HepG2 (cell line): ENCODE measurements at regions not wholly inside any gene's neighbourhood (a gene's known extent, or its start where the extent isn't known, plus 50 kb on each side); places are given as distances from the start of the nearest gene placed in this dataset.

Experiments used
- AHR ChIP-seq: IDR thresholded peaks from 2 replicates; pipeline ENCODE4 v1.6.1; 2018; ENCODE audit warnings: missing genetic modification reagents, missing compliant biosample characterization
- BRCA1 ChIP-seq: sonication (generic); formaldehyde crosslinking; IDR thresholded peaks from 2 replicates; pipeline ENCODE4 v1.4.0; 2020; ENCODE audit warnings: missing genetic modification reagents
- CBX5 ChIP-seq: sonication (generic); formaldehyde crosslinking; IDR thresholded peaks from 2 replicates; pipeline ENCODE4 v1.4.0; 2020; ENCODE audit warnings: missing genetic modification reagents, borderline replicate concordance
- FOXJ3 ChIP-seq: sonication (generic); formaldehyde crosslinking; IDR thresholded peaks from 2 replicates; pipeline ENCODE4 v1.4.0; 2020; ENCODE audit warnings: missing genetic modification reagents, mild to moderate bottlenecking, borderline replicate concordance
- HDAC6 ChIP-seq: fragments of 200-600 bp; sonication (generic); IDR thresholded peaks from 2 replicates; pipeline ENCODE4 v1.7.0; 2017; ENCODE audit warnings: mild to moderate bottlenecking, antibody characterized with exemption, low read length, low read depth
- HHEX ChIP-seq: IDR thresholded peaks from 2 replicates; pipeline ENCODE4 v1.6.1; 2016; ENCODE audit warnings: control low read depth
- JUNB ChIP-seq: sonication (generic); formaldehyde crosslinking; IDR thresholded peaks from 2 replicates; pipeline ENCODE4 v1.8.0; 2022; ENCODE audit warnings: missing genetic modification reagents, mild to moderate bottlenecking, borderline replicate concordance
- KDM4B ChIP-seq: sonication (generic); formaldehyde crosslinking; IDR thresholded peaks from 2 replicates; pipeline ENCODE4 v1.4.0; 2020; ENCODE audit warnings: missing genetic modification reagents
- LCORL ChIP-seq, 2 experiments: fragments of 450-650 bp in 1 of 2; sonication (generic) in 1 of 2; formaldehyde crosslinking in 1 of 2; IDR thresholded peaks; 2 replicates each; pipeline versions ENCODE4 v1.5.0 to v1.6.1; 2017 to 2020; ENCODE audit warnings: antibody characterized with exemption in 1 of 2, missing genetic modification reagents in 1 of 2
- MIER3 ChIP-seq: IDR thresholded peaks from 2 replicates; pipeline ENCODE4 v1.6.1; 2016; ENCODE audit warnings: missing compliant biosample characterization, borderline replicate concordance
- MXI1 ChIP-seq: IDR thresholded peaks from 3 replicates; pipeline ENCODE4 v1.6.1; 2012; ENCODE audit warnings: low read depth, low read length, inconsistent platforms, borderline replicate concordance
- NCOA5 ChIP-seq: sonication (generic); formaldehyde crosslinking; IDR thresholded peaks from 2 replicates; pipeline ENCODE4 v1.4.0; 2020; ENCODE audit warnings: missing genetic modification reagents
- RARA ChIP-seq: IDR thresholded peaks from 2 replicates; pipeline ENCODE4 v1.6.1; 2016; ENCODE audit warnings: missing genetic modification reagents, missing compliant biosample characterization
- RFXANK ChIP-seq: IDR thresholded peaks from 2 replicates; pipeline ENCODE4 v1.6.1; 2016
- SETDB1 ChIP-seq: sonication (generic); formaldehyde crosslinking; IDR thresholded peaks from 2 replicates; pipeline ENCODE4 v1.5.1; 2020; ENCODE audit warnings: missing genetic modification reagents, mild to moderate bottlenecking, borderline replicate concordance
- SIX1 ChIP-seq: sonication (generic); formaldehyde crosslinking; IDR thresholded peaks from 2 replicates; pipeline ENCODE4 v1.4.0; 2020; ENCODE audit warnings: missing genetic modification reagents, borderline replicate concordance
- SRF ChIP-seq: IDR thresholded peaks from 2 replicates; pipeline ENCODE4 v1.6.1; 2011; ENCODE audit warnings: mild to moderate bottlenecking, low read depth, low read length, moderate library complexity
- ZBTB21 ChIP-seq: sonication (generic); formaldehyde crosslinking; IDR thresholded peaks from 2 replicates; pipeline ENCODE4 v1.4.0; 2020; ENCODE audit warnings: missing genetic modification reagents
- ZIK1 ChIP-seq: sonication (generic); formaldehyde crosslinking; IDR thresholded peaks from 2 replicates; pipeline ENCODE4 v1.5.0; 2020; ENCODE audit warnings: mild to moderate bottlenecking, low read depth, missing genetic modification reagents, borderline replicate concordance
- ZNF205 ChIP-seq: IDR thresholded peaks from 2 replicates; pipeline ENCODE4 v1.6.1; 2018; ENCODE audit warnings: missing biosample characterization, missing genetic modification reagents
- ZNF224 ChIP-seq: sonication (generic); formaldehyde crosslinking; IDR thresholded peaks from 2 replicates; pipeline ENCODE4 v1.5.0; 2020; ENCODE audit warnings: mild to moderate bottlenecking, missing genetic modification reagents
- ZNF234 ChIP-seq: sonication (generic); formaldehyde crosslinking; conservative IDR thresholded peaks from 2 replicates; pipeline ENCODE4 v1.5.1; 2020; ENCODE audit warnings: mild to moderate bottlenecking, missing genetic modification reagents
- ZNF382 ChIP-seq: sonication (generic); formaldehyde crosslinking; IDR thresholded peaks from 2 replicates; pipeline ENCODE4 v1.5.0; 2020; ENCODE audit warnings: missing genetic modification reagents, mild to moderate bottlenecking, borderline replicate concordance
- ZNF501 ChIP-seq: sonication (generic); formaldehyde crosslinking; IDR thresholded peaks from 2 replicates; pipeline ENCODE4 v1.5.1; 2020; ENCODE audit warnings: mild to moderate bottlenecking, moderate library complexity, missing genetic modification reagents
- ZNF552 ChIP-seq: sonication (generic); formaldehyde crosslinking; IDR thresholded peaks from 2 replicates; pipeline ENCODE4 v1.9.0; 2022; ENCODE audit warnings: missing genetic modification reagents, mild to moderate bottlenecking, borderline replicate concordance
- ZNF776 ChIP-seq: sonication (generic); formaldehyde crosslinking; IDR thresholded peaks from 2 replicates; pipeline ENCODE4 v1.4.0; 2020; ENCODE audit warnings: mild to moderate bottlenecking, missing genetic modification reagents
- ZSCAN12 ChIP-seq: sonication (generic); formaldehyde crosslinking; IDR thresholded peaks from 2 replicates; pipeline ENCODE4 v1.9.0; 2021; ENCODE audit warnings: mild to moderate bottlenecking, missing genetic modification reagents
- TF ChIP-seq, protein P1 (sequence below): sonication (generic); formaldehyde crosslinking; IDR thresholded peaks from 2 replicates; pipeline ENCODE4 v1.5.0; 2020; ENCODE audit warnings: missing genetic modification reagents
- TF ChIP-seq, protein P2 (sequence below): sonication (generic); formaldehyde crosslinking; conservative IDR thresholded peaks from 2 replicates; pipeline ENCODE4 v1.5.0; 2020; ENCODE audit warnings: missing genetic modification reagents

DNA sequence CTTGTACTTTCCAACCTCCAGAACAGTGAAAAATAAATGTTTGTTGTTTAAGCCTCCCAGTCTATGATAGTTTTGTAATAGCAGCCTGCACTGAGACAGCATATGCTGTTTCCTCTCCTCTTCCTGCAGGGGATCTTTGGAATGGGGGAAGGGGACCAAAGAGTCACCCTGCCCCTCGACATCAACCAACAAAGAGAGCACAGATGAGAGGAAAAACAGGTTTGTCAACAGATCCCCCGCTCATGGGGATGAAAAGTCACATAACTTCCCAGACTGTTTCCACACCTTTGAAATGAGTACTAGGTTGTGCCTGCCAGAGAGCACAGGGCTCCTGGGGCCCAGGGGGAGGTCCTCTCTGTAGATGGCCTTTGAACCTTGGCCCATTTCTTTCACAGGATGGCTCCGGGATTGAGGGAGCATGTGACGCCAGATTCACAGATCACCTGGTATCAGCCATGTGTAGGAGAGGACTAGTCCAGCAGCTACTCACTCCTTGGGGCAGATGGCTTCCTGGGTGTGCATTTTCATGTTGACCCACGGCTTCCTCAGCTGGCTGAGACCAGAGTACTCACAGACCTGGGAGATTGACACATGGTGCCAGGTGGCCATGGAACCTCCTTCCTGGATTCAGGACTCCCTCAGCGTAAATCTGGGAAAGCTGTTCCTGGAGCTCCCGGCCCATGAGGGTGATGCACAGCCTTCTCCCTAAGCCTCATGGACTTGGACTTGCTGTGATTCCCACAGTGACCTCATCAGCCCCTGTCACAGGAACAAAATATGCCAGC, 125.6 kb downstream of the CXCL12 start (continued):
- peak; percentile 67; the same call in 1 of the 2 replicates for TF ChIP-seq ZNF552
- peak; percentile 70; the same call in 1 of the 2 replicates for TF ChIP-seq HHEX (CRISPR knock-in tag)
- TF ChIP-seq JUNB (CRISPR knock-in tag): no peak
- peak; percentile 95; the same call in 1 of the 2 replicates for TF ChIP-seq FOXJ3
- TF ChIP-seq ZIK1 (CRISPR knock-in tag): 0 out of 2 replicates have a peak, but pooled peaks have one; percentile 45
- peak; percentile 92; the same call in 1 of the 2 replicates for TF ChIP-seq MIER3 (CRISPR knock-in tag)
- peak; percentile 77; the same call in 1 of the 2 replicates for TF ChIP-seq ZBTB21 (CRISPR knock-in tag)
- TF ChIP-seq RARA (CRISPR knock-in tag): peak; percentile 97
- no peak for TF ChIP-seq HDAC6
- peak; percentile 80 for TF ChIP-seq SETDB1 (CRISPR knock-in tag)
- no peak for TF ChIP-seq RFXANK (CRISPR knock-in tag)
- no peak for TF ChIP-seq ZNF234 (CRISPR knock-in tag)
- TF ChIP-seq, protein P1, sequence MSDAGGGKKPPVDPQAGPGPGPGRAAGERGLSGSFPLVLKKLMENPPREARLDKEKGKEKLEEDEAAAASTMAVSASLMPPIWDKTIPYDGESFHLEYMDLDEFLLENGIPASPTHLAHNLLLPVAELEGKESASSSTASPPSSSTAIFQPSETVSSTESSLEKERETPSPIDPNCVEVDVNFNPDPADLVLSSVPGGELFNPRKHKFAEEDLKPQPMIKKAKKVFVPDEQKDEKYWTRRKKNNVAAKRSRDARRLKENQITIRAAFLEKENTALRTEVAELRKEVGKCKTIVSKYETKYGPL (CRISPR knock-in tag): 0 out of 2 replicates have a peak, but pooled peaks have one; percentile 55
- peak; percentile 91; the same call in 1 of the 2 replicates for TF ChIP-seq BRCA1
- peak; percentile 38; the same call in 1 of the 2 replicates for TF ChIP-seq LCORL (IDR thresholded peaks at IDR 0.05)
- TF ChIP-seq LCORL (CRISPR knock-in tag; IDR thresholded peaks at IDR 0.05): peak; percentile 87
- TF ChIP-seq SRF: no peak
- TF ChIP-seq ZNF776 (CRISPR knock-in tag): no peak; the same call in 1 of the 2 replicates
- peak; percentile 49; the same call in 1 of the 2 replicates for TF ChIP-seq AHR (CRISPR knock-in tag)
- TF ChIP-seq ZNF224 (CRISPR knock-in tag): peak; percentile 89; the same call in 1 of the 2 replicates
- TF ChIP-seq SIX1 (CRISPR knock-in tag): peak; percentile 77
- TF ChIP-seq ZNF501 (CRISPR knock-in tag): peak; percentile 92
- peak; percentile 89; the same call in 1 of the 2 replicates for TF ChIP-seq CBX5 (CRISPR knock-in tag)
- peak; percentile 92; the same call in 1 of the 2 replicates for TF ChIP-seq ZSCAN12
- TF ChIP-seq KDM4B (CRISPR knock-in tag): peak; percentile 91
- no peak for TF ChIP-seq ZNF382
- TF ChIP-seq, protein P2, sequence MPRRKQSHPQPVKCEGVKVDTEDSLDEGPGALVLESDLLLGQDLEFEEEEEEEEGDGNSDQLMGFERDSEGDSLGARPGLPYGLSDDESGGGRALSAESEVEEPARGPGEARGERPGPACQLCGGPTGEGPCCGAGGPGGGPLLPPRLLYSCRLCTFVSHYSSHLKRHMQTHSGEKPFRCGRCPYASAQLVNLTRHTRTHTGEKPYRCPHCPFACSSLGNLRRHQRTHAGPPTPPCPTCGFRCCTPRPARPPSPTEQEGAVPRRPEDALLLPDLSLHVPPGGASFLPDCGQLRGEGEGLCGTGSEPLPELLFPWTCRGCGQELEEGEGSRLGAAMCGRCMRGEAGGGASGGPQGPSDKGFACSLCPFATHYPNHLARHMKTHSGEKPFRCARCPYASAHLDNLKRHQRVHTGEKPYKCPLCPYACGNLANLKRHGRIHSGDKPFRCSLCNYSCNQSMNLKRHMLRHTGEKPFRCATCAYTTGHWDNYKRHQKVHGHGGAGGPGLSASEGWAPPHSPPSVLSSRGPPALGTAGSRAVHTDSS (CRISPR knock-in tag): no peak
- no peak for TF ChIP-seq MXI1
- TF ChIP-seq ZNF205 (CRISPR knock-in tag): peak; percentile 79
- no peak for TF ChIP-seq NCOA5 (CRISPR knock-in tag)
